Lung (tissue), 11 donors: ENCODE measurements at regions not wholly inside any gene's neighbourhood (a gene's known extent, or its start where the extent isn't known, plus 50 kb on each side); places are given as distances from the start of the nearest gene placed in this dataset.

Source experiments
- ATAC-seq: fragments of 200-7000 bp; cut with Tn5 transposase; one replicate; pipeline ENCODE4 v1.9.1; 2020; ENCODE audit warnings: moderate number of reproducible peaks; ENCODE audit not compliant: insufficient read depth, low FRiP score
- DNase-seq, 3 donors: peaks; one replicate each; pipeline ENCODE4 v3.0.0-alpha.2; 2013 to 2017
- H3K27ac ChIP-seq, 2 donors: one replicate each; pipeline ENCODE4 v1.5.1; 2013; ENCODE audit warnings: mild to moderate bottlenecking in 2 of 2, moderate library complexity in 2 of 2, control low read depth in 1 of 2, inconsistent platforms in 1 of 2, low read depth in 1 of 2, low read length in 1 of 2
- H3K27me3 ChIP-seq, 3 donors: one replicate each; pipeline ENCODE4 v1.5.1; 2013; ENCODE audit warnings: low read length in 2 of 3; ENCODE audit not compliant: control insufficient read depth in 3 of 3, insufficient read depth in 3 of 3
- H3K36me3 ChIP-seq, 4 donors: one replicate each; pipeline ENCODE4 v1.5.1; 2013; ENCODE audit warnings: low read length in 4 of 4, mild to moderate bottlenecking in 1 of 4, moderate library complexity in 1 of 4; ENCODE audit not compliant: control insufficient read depth in 4 of 4, insufficient read depth in 4 of 4
- H3K4me1 ChIP-seq, 5 donors: one replicate each; pipeline ENCODE4 v1.5.1; 2013; ENCODE audit warnings: low read length in 5 of 5, mild to moderate bottlenecking in 2 of 5, moderate library complexity in 1 of 5; ENCODE audit not compliant: control insufficient read depth in 5 of 5, insufficient read depth in 5 of 5
- H3K4me3 ChIP-seq: one replicate; pipeline ENCODE4 v1.5.1; 2013; ENCODE audit warnings: mild to moderate bottlenecking, control low read depth, moderate library complexity
- H3K9ac ChIP-seq, 2 donors: one replicate each; pipeline ENCODE4 v1.5.1; 2013; ENCODE audit warnings: low read length in 2 of 2, control low read depth in 1 of 2; ENCODE audit not compliant: insufficient read depth in 1 of 2
- H3K9me3 ChIP-seq, 4 donors: one replicate each; pipeline ENCODE4 v1.5.1; 2013; ENCODE audit warnings: low read length in 3 of 4, mild to moderate bottlenecking in 1 of 4, moderate library complexity in 1 of 4; ENCODE audit not compliant: control insufficient read depth in 4 of 4, insufficient read depth in 3 of 4
- CTCF ChIP-seq: IDR thresholded peaks from 2 replicates; pipeline ENCODE4 v1.5.1; 2012; ENCODE audit warnings: mild to moderate bottlenecking; ENCODE audit errors: control extremely low read depth, extremely low read depth
- whole genome bisulfite sequencing, 2 donors: extraction: QIAGEN DNeasy Blood & Tissue Kit; methylation state at CpG; one replicate each; pipeline ENCODE4 v1.1.7; 2013; 5-methylcytosine and 5-hydroxymethylcytosine counted together
- donor health status: control.
- donor health status: control.
- donor health status: Bipolar disorder and iron deficiency.
- donor health status: healthy.
- donor health status: DM: yes; HTN: yes; CAD: no.

- no peaks in the 10 kb centered on the region for H3K36me3 ChIP-seq
- 66 to 72% methylated on average over 5 of the region's 5 CpGs for WGBS, 2 donors
These were observed 72.5 kb upstream of the NEO1 start for GRCh38 chr15:72979791-72980190.

GRCh38 chr15:72979308-72979707 lies 73.0 kb upstream of the NEO1 start:
- Histone ChIP-seq H3K4me3 (no peak overlapping the region), H3K27me3 (no peaks in the 10 kb centered on the region), H3K4me1 (peaks cover 0 to 17% (median 0%) of the 10 kb centered on the region in 5 donors), H3K27ac (no peak overlapping the region), H3K9me3 (no peaks in the 10 kb centered on the region), H3K36me3 (no peaks in the 10 kb centered on the region), H3K9ac (no peak overlapping the region)
- ATAC-seq: no peak
- DNase-seq: no peak
- no peak for TF ChIP-seq CTCF
- WGBS, 2 donors: 63% methylated on average over 5 of the region's 5 CpGs

More at GRCh38 chr15:72979791-72980190, 72.5 kb upstream of the NEO1 start:
- ATAC-seq (no peak), DNase-seq (peak; percentile 43 to 81 (median 79))
- no peaks in the 10 kb centered on the region for H3K27me3 ChIP-seq
- peaks cover 0 to 17% (median 0%) of the 10 kb centered on the region in 5 donors for H3K4me1 ChIP-seq
- TF ChIP-seq CTCF: no peak
- no peaks in the 10 kb centered on the region for H3K9me3 ChIP-seq
- H3K4me3 ChIP-seq: no peak overlapping the region
- H3K9ac ChIP-seq: no peak overlapping the region
- no peak overlapping the region for H3K27ac ChIP-seq

GRCh38 chr15:72978223-72978622 lies 74.0 kb upstream of the NEO1 start:
- no peaks in the 10 kb centered on the region for H3K27me3 ChIP-seq
- no peaks in the 10 kb centered on the region for H3K9me3 ChIP-seq
- WGBS, 2 donors: 81 to 91% methylated on average over 5 of the region's 5 CpGs
- peaks cover 0 to 17% (median 0%) of the 10 kb centered on the region in 5 donors for H3K4me1 ChIP-seq
- no peak for ATAC-seq
- no peak overlapping the region for H3K4me3 ChIP-seq
- DNase-seq: no peak
- TF ChIP-seq CTCF: no peak
- H3K27ac ChIP-seq: no peak overlapping the region
- H3K36me3 ChIP-seq: no peaks in the 10 kb centered on the region
- H3K9ac ChIP-seq: no peak overlapping the region

GRCh38 chr15:72972362-72972761 lies 79.9 kb upstream of the NEO1 start:
- TF ChIP-seq CTCF: no peak
- peak overlapping the region in 1 of 2 donors; percentile 20 for H3K27ac ChIP-seq
- no peaks in the 10 kb centered on the region for H3K36me3 ChIP-seq
- ATAC-seq: no peak
- H3K9ac ChIP-seq: peak overlapping the region in 1 of 2 donors; percentile 56
- WGBS, 2 donors: 66 to 78% methylated on average over 3 of the region's 3 CpGs
- H3K4me1 ChIP-seq: peaks cover 0 to 42% (median 9%) of the 10 kb centered on the region in 5 donors
- H3K27me3 ChIP-seq: no peaks in the 10 kb centered on the region
- H3K9me3 ChIP-seq: no peaks in the 10 kb centered on the region
- DNase-seq: peak in 1 of 3 donors; percentile 35
- no peak overlapping the region for H3K4me3 ChIP-seq
